ENCODE measurements at regions not wholly inside any gene's neighbourhood (a gene's known extent, or its start where the extent isn't known, plus 50 kb on each side); places are given as distances from the start of the nearest gene placed in this dataset.

- H3K27me3 ChIP-seq (ENCODE audit: insufficient read depth, low read length, poor library complexity) = no peaks in the 10 kb centered on the region
- DNase-seq = no peak
- H4K8ac ChIP-seq (ENCODE audit: low read depth, low read length) = no peak overlapping the region
- no peak overlapping the region for H2BK15ac ChIP-seq (replicated peaks; ENCODE audit: low read depth)
- H2BK120ac ChIP-seq (ENCODE audit: low read depth, low read length) = no peak overlapping the region
- H3K36me3 ChIP-seq (ENCODE audit: control insufficient read depth, insufficient read depth, low read length) = no peaks in the 10 kb centered on the region
- no peak overlapping the region for H3K9ac ChIP-seq (ENCODE audit: low read length)
- no peak overlapping the region for H2BK5ac ChIP-seq (ENCODE audit: low read length)
- H3K79me1 ChIP-seq (ENCODE audit: low read length) = no peaks in the 10 kb centered on the region
- no peaks in the 10 kb centered on the region for H3K4me1 ChIP-seq (ENCODE audit: control insufficient read depth, low read depth, low read length)
- no peak overlapping the region for H3K18ac ChIP-seq (ENCODE audit: low read length)
- H3K4me3 ChIP-seq (ENCODE audit: low read length) = no peak overlapping the region
- H4K5ac ChIP-seq (ENCODE audit: low read length) = no peak overlapping the region
- H3K4ac ChIP-seq (ENCODE audit: low read depth, low read length) = no peak overlapping the region
- H3K79me2 ChIP-seq (ENCODE audit: control insufficient read depth, insufficient read depth, low read length) = no peaks in the 10 kb centered on the region
- no peak overlapping the region for H3K4me2 ChIP-seq (ENCODE audit: low read length)
- H3K27ac ChIP-seq (ENCODE audit: low read depth, low read length) = no peak overlapping the region
- no peak overlapping the region for H3K23ac ChIP-seq (ENCODE audit: low read length)
- no peak overlapping the region for H3K56ac ChIP-seq (ENCODE audit: low read length)
- no CpG with 5 or more reads among the region's 1 CpG for WGBS (ENCODE audit: extremely low coverage, insufficient coverage, low lambda C conversion rate)
- no peak overlapping the region for H2AK5ac ChIP-seq (ENCODE audit: low read length)
Measured at GRCh38 chr12:18919871-18920511, 182.1 kb downstream of the CAPZA3 start.

DNA sequence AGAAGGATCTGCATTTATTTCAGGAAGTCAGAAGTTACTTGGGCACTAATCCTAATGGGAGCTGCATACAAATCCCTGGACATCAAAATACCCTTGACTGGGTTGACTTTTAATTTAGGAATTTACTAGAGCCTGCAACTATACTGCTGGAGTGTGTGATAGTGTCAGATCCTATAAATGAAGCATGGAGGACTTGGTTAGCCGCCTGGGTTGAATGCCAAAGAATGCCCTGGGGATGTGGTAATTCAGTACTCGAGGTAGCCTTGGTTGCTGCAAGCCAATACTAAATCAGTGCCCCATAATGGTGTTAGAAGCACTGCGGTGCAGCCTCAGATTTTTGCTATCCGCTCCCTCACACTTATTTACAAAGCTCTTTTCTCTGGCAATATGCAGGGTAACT is 184.9 kb downstream of the CAPZA3 start:
- Histone ChIP-seq H2BK120ac (ENCODE audit: low read depth, low read length) (no peak overlapping the region), H3K18ac (ENCODE audit: low read length) (no peak overlapping the region), H3K4me1 (ENCODE audit: control insufficient read depth, low read depth, low read length) (no peaks in the 10 kb centered on the region), H2BK15ac (replicated peaks; ENCODE audit: low read depth) (no peak overlapping the region), H3K4me3 (ENCODE audit: low read length) (no peak overlapping the region), H2BK5ac (ENCODE audit: low read length) (no peak overlapping the region), H3K23ac (ENCODE audit: low read length) (no peak overlapping the region), H3K56ac (ENCODE audit: low read length) (no peak overlapping the region), H4K5ac (ENCODE audit: low read length) (no peak overlapping the region), H3K27ac (ENCODE audit: low read depth, low read length) (no peak overlapping the region), H3K9ac (ENCODE audit: low read length) (no peak overlapping the region), H2AK5ac (ENCODE audit: low read length) (no peak overlapping the region), H3K4me2 (ENCODE audit: low read length) (no peak overlapping the region), H3K79me2 (ENCODE audit: control insufficient read depth, insufficient read depth, low read length) (no peaks in the 10 kb centered on the region), H3K79me1 (ENCODE audit: low read length) (no peaks in the 10 kb centered on the region), H4K8ac (ENCODE audit: low read depth, low read length) (no peak overlapping the region), H3K4ac (ENCODE audit: low read depth, low read length) (no peak overlapping the region), H3K36me3 (ENCODE audit: control insufficient read depth, insufficient read depth, low read length) (no peaks in the 10 kb centered on the region), H3K27me3 (ENCODE audit: insufficient read depth, low read length, poor library complexity) (no peaks in the 10 kb centered on the region)
- no CpG with 5 or more reads among the region's 4 CpGs for WGBS (ENCODE audit: extremely low coverage, insufficient coverage, low lambda C conversion rate)
- no peak for DNase-seq

- Histone ChIP-seq H3K27ac (ENCODE audit: low read depth, low read length) (no peak overlapping the region), H3K4me3 (ENCODE audit: low read length) (no peak overlapping the region), H2AK5ac (ENCODE audit: low read length) (no peak overlapping the region), H4K5ac (ENCODE audit: low read length) (no peak overlapping the region), H3K4me2 (ENCODE audit: low read length) (no peak overlapping the region), H2BK5ac (ENCODE audit: low read length) (no peak overlapping the region), H3K4ac (ENCODE audit: low read depth, low read length) (no peak overlapping the region), H3K23ac (ENCODE audit: low read length) (no peak overlapping the region), H3K79me2 (ENCODE audit: control insufficient read depth, insufficient read depth, low read length) (no peaks in the 10 kb centered on the region), H4K8ac (ENCODE audit: low read depth, low read length) (no peak overlapping the region), H3K18ac (ENCODE audit: low read length) (no peak overlapping the region), H3K36me3 (ENCODE audit: control insufficient read depth, insufficient read depth, low read length) (no peaks in the 10 kb centered on the region), H3K4me1 (ENCODE audit: control insufficient read depth, low read depth, low read length) (no peaks in the 10 kb centered on the region), H3K79me1 (ENCODE audit: low read length) (no peaks in the 10 kb centered on the region), H2BK120ac (ENCODE audit: low read depth, low read length) (no peak overlapping the region), H3K27me3 (ENCODE audit: insufficient read depth, low read length, poor library complexity) (no peaks in the 10 kb centered on the region), H3K9ac (ENCODE audit: low read length) (no peak overlapping the region), H2BK15ac (replicated peaks; ENCODE audit: low read depth) (no peak overlapping the region), H3K56ac (ENCODE audit: low read length) (no peak overlapping the region)
- no peak for DNase-seq
- WGBS (ENCODE audit: extremely low coverage, insufficient coverage, low lambda C conversion rate) = no CpG with 5 or more reads among the region's 3 CpGs
Measured at GRCh38 chr12:18923721-18924120, 185.8 kb downstream of the CAPZA3 start.

DNA sequence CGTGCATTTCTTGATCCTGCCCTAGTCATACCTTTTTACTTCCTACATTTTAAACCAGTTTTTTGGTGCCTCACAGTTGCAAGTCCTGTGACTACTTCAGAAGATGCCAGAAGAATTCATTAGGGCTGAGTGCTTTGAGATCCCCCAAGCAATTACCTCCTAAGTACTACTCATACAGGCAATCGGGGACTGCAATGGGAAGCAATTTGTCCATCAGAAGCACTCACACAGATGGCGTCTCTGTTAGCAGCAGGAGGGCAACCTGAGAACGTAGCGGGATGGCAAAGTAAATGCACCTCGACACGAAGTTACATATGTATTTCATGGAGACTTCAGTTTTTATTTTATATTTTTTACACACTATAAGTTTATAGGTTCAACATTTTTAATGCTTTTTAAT is 188.3 kb downstream of the CAPZA3 start:
- H2BK15ac ChIP-seq (replicated peaks; ENCODE audit: low read depth) = no peak overlapping the region
- H3K23ac ChIP-seq (ENCODE audit: low read length) = no peak overlapping the region
- H4K8ac ChIP-seq (ENCODE audit: low read depth, low read length) = no peak overlapping the region
- H3K9ac ChIP-seq (ENCODE audit: low read length) = no peak overlapping the region
- H2AK5ac ChIP-seq (ENCODE audit: low read length) = no peak overlapping the region
- WGBS (ENCODE audit: extremely low coverage, insufficient coverage, low lambda C conversion rate) = no CpG with 5 or more reads among the region's 7 CpGs
- no peak overlapping the region for H4K5ac ChIP-seq (ENCODE audit: low read length)
- H3K27me3 ChIP-seq (ENCODE audit: insufficient read depth, low read length, poor library complexity) = no peaks in the 10 kb centered on the region
- H3K79me2 ChIP-seq (ENCODE audit: control insufficient read depth, insufficient read depth, low read length) = no peaks in the 10 kb centered on the region
- no peak overlapping the region for H3K56ac ChIP-seq (ENCODE audit: low read length)
- H3K4me1 ChIP-seq (ENCODE audit: control insufficient read depth, low read depth, low read length) = no peaks in the 10 kb centered on the region
- no peak overlapping the region for H3K4ac ChIP-seq (ENCODE audit: low read depth, low read length)
- H3K18ac ChIP-seq (ENCODE audit: low read length) = no peak overlapping the region
- no peak for DNase-seq
- no peaks in the 10 kb centered on the region for H3K79me1 ChIP-seq (ENCODE audit: low read length)
- H3K27ac ChIP-seq (ENCODE audit: low read depth, low read length) = no peak overlapping the region
- H2BK5ac ChIP-seq (ENCODE audit: low read length) = no peak overlapping the region
- H3K4me2 ChIP-seq (ENCODE audit: low read length) = no peak overlapping the region
- H3K4me3 ChIP-seq (ENCODE audit: low read length) = no peak overlapping the region
- no peak overlapping the region for H2BK120ac ChIP-seq (ENCODE audit: low read depth, low read length)
- H3K36me3 ChIP-seq (ENCODE audit: control insufficient read depth, insufficient read depth, low read length) = no peaks in the 10 kb centered on the region

DNA sequence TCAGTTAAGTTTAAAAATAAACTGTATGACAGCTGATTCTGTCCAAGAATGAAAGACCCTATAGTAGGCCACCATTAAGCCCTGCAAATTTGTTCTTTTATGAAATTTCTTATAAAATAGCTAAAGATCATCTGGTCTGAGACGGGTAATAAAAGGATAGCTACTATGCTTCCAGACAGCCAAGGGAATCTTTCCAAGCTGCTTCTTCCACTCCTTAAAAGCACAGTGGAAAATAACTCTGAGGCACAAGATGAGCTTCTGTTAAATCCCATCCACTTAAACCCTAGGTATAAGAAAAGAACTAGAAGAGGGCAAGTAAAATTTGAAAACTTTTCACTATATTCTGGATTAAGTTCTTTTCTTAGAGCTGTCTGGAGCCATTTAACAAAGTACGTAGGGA is 194.3 kb downstream of the CAPZA3 start:
- Histone ChIP-seq H3K27me3 (ENCODE audit: insufficient read depth, low read length, poor library complexity) (no peaks in the 10 kb centered on the region), H2AK5ac (ENCODE audit: low read length) (no peak overlapping the region), H3K27ac (ENCODE audit: low read depth, low read length) (no peak overlapping the region), H3K4me1 (ENCODE audit: control insufficient read depth, low read depth, low read length) (no peaks in the 10 kb centered on the region), H4K5ac (ENCODE audit: low read length) (no peak overlapping the region), H3K79me1 (ENCODE audit: low read length) (no peaks in the 10 kb centered on the region), H3K9ac (ENCODE audit: low read length) (no peak overlapping the region), H3K4me3 (ENCODE audit: low read length) (no peak overlapping the region), H3K56ac (ENCODE audit: low read length) (no peak overlapping the region), H3K23ac (ENCODE audit: low read length) (no peak overlapping the region), H3K79me2 (ENCODE audit: control insufficient read depth, insufficient read depth, low read length) (no peaks in the 10 kb centered on the region), H3K18ac (ENCODE audit: low read length) (no peak overlapping the region), H4K8ac (ENCODE audit: low read depth, low read length) (no peak overlapping the region), H3K4me2 (ENCODE audit: low read length) (no peak overlapping the region), H3K4ac (ENCODE audit: low read depth, low read length) (no peak overlapping the region), H2BK120ac (ENCODE audit: low read depth, low read length) (no peak overlapping the region), H2BK5ac (ENCODE audit: low read length) (no peak overlapping the region), H3K36me3 (ENCODE audit: control insufficient read depth, insufficient read depth, low read length) (no peaks in the 10 kb centered on the region), H2BK15ac (replicated peaks; ENCODE audit: low read depth) (no peak overlapping the region)
- DNase-seq = no peak
- no CpG with 5 or more reads among the region's 2 CpGs for WGBS (ENCODE audit: extremely low coverage, insufficient coverage, low lambda C conversion rate)

DNA sequence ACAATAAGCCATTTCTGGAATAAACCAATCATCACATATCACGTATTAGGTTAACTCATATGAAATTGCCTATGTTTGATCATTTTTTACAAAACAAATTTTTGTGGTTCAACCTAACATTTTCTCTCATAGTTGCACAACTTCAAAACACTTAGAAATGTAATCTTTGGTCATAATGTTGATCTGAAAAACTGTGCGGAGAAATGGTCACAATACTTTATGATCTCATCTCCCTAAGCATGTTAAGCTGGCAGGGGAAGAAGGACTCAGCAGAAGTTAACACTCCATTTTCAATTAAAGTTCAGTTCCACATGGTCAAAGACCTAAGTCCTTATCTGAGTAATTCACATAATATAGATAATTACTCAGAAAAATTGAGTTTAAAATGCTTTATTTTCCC is 194.8 kb downstream of the CAPZA3 start:
- no peak for DNase-seq
- no peak overlapping the region for H3K56ac ChIP-seq (ENCODE audit: low read length)
- H2BK120ac ChIP-seq (ENCODE audit: low read depth, low read length) = no peak overlapping the region
- no peak overlapping the region for H3K4me3 ChIP-seq (ENCODE audit: low read length)
- H3K4ac ChIP-seq (ENCODE audit: low read depth, low read length) = no peak overlapping the region
- H4K5ac ChIP-seq (ENCODE audit: low read length) = no peak overlapping the region
- H3K79me1 ChIP-seq (ENCODE audit: low read length) = no peaks in the 10 kb centered on the region
- no peak overlapping the region for H2BK5ac ChIP-seq (ENCODE audit: low read length)
- H3K9ac ChIP-seq (ENCODE audit: low read length) = no peak overlapping the region
- no peak overlapping the region for H2BK15ac ChIP-seq (replicated peaks; ENCODE audit: low read depth)
- no peak overlapping the region for H2AK5ac ChIP-seq (ENCODE audit: low read length)
- WGBS (ENCODE audit: extremely low coverage, insufficient coverage, low lambda C conversion rate) = no CpG with 5 or more reads among the region's 2 CpGs
- no peak overlapping the region for H3K4me2 ChIP-seq (ENCODE audit: low read length)
- no peaks in the 10 kb centered on the region for H3K79me2 ChIP-seq (ENCODE audit: control insufficient read depth, insufficient read depth, low read length)
- no peak overlapping the region for H3K27ac ChIP-seq (ENCODE audit: low read depth, low read length)
- H3K36me3 ChIP-seq (ENCODE audit: control insufficient read depth, insufficient read depth, low read length) = no peaks in the 10 kb centered on the region
- no peak overlapping the region for H3K23ac ChIP-seq (ENCODE audit: low read length)
- no peak overlapping the region for H4K8ac ChIP-seq (ENCODE audit: low read depth, low read length)
- no peaks in the 10 kb centered on the region for H3K27me3 ChIP-seq (ENCODE audit: insufficient read depth, low read length, poor library complexity)
- H3K18ac ChIP-seq (ENCODE audit: low read length) = no peak overlapping the region
- H3K4me1 ChIP-seq (ENCODE audit: control insufficient read depth, low read depth, low read length) = no peaks in the 10 kb centered on the region
